H1 (cell line): ENCODE measurements at regions not wholly inside any gene's neighbourhood (a gene's known extent, or its start where the extent isn't known, plus 50 kb on each side); places are given as distances from the start of the nearest gene placed in this dataset.

Experiments used
- CTCF ChIA-PET: fragments of 300-600 bp; sonication (Branson Sonifier 250); formaldehyde crosslinking; loops from one replicate; lab custom pipeline; 2021; ENCODE audit not compliant: partially characterized antibody; lab: Charles Lee
- POLR2A ChIA-PET: fragments of 300-600 bp; sonication (Branson Sonifier 250); formaldehyde crosslinking; loops from one replicate; lab custom pipeline; 2021; ENCODE audit warnings: inconsistent platforms; ENCODE audit not compliant: partially characterized antibody; lab: Charles Lee
- DNase-seq, 2 experiments: peaks; one replicate each; pipeline versions ENCODE4 v3.0.0 to v3.0.0-alpha.2; 2010 to 2022; ENCODE audit warnings: low spot score in 2 of 2, low read depth in 1 of 2, mixed read lengths in 1 of 2
- FAIRE-seq: peaks from 2 replicates; lab custom pipeline; 2011; peaks lifted over from hg19 to GRCh38; lab: Jason Lieb, UNC
- H2AFZ ChIP-seq: 2 replicates; pipeline ENCODE4 v1.8.1; 2012; ENCODE audit warnings: low read length, inconsistent platforms
- H2AK5ac ChIP-seq: 2 replicates; pipeline ENCODE4 v1.6.1; 2013; ENCODE audit warnings: low read depth, low read length
- H2BK120ac ChIP-seq: replicated peaks from 2 replicates; pipeline ENCODE3; 2013; ENCODE audit warnings: low read depth, low read length, inconsistent platforms
- H2BK12ac ChIP-seq: 2 replicates; pipeline ENCODE4 v1.6.1; 2013; ENCODE audit warnings: low read depth, low read length
- H2BK15ac ChIP-seq: 2 replicates; pipeline ENCODE4 v1.6.1; 2013; ENCODE audit warnings: low read length
- H2BK20ac ChIP-seq: 2 replicates; pipeline ENCODE4 v1.6.1; 2013; ENCODE audit warnings: low read length
- H2BK5ac ChIP-seq: 2 replicates; pipeline ENCODE4 v1.6.1; 2013; ENCODE audit warnings: low read depth, low read length
- H3K14ac ChIP-seq: 2 replicates; pipeline ENCODE4 v1.6.1; 2013; ENCODE audit warnings: inconsistent platforms; ENCODE audit not compliant: insufficient read length
- H3K18ac ChIP-seq: 2 replicates; pipeline ENCODE4 v1.6.1; 2013; ENCODE audit warnings: low read length; ENCODE audit errors: extremely low read depth
- H3K23ac ChIP-seq: 2 replicates; pipeline ENCODE4 v1.6.1; 2013; ENCODE audit warnings: inconsistent platforms; ENCODE audit not compliant: insufficient read length
- H3K23me2 ChIP-seq: 2 replicates; pipeline ENCODE4 v1.6.1; 2013; ENCODE audit warnings: low read depth, low read length
- H3K27ac ChIP-seq: 2 replicates; pipeline ENCODE4 v1.6.1; 2011; ENCODE audit warnings: low read depth, low read length, inconsistent platforms
- H3K27me3 ChIP-seq, 4 experiments: replicated peaks in 1 of 4; 1 replicate in 1 of 4; 2 replicates in 3 of 4; pipeline versions ENCODE4 v1.6.1 to v1.8.1; 2011 to 2013; ENCODE audit warnings: low read length in 3 of 4, mild to moderate bottlenecking in 3 of 4, inconsistent platforms in 2 of 4, mixed read lengths in 2 of 4, moderate library complexity in 1 of 4; ENCODE audit not compliant: control insufficient read depth in 3 of 4, insufficient read depth in 3 of 4; ENCODE audit errors: extremely low read depth in 1 of 4
- H3K36me3 ChIP-seq, 4 experiments: 2 replicates each; pipeline versions ENCODE4 v1.6.1 to v1.8.1; 2011 to 2013; ENCODE audit warnings: mild to moderate bottlenecking in 4 of 4, low read length in 3 of 4, moderate library complexity in 2 of 4, control low read depth in 1 of 4, inconsistent platforms in 1 of 4; ENCODE audit not compliant: insufficient read depth in 4 of 4, control insufficient read depth in 2 of 4
- H3K4ac ChIP-seq: replicated peaks from 2 replicates; pipeline ENCODE3; 2013; ENCODE audit warnings: low read length, low read depth, mixed read lengths, inconsistent platforms; ENCODE audit not compliant: insufficient read length
- H3K4me1 ChIP-seq, 4 experiments: replicated peaks in 1 of 4; 1 replicate in 1 of 4; 2 replicates in 3 of 4; pipeline versions ENCODE4 v1.6.1 to v1.8.1; 2011 to 2013; ENCODE audit warnings: low read length in 3 of 4, inconsistent platforms in 2 of 4, mixed read lengths in 1 of 4; ENCODE audit not compliant: insufficient read depth in 4 of 4, control insufficient read depth in 3 of 4
- H3K4me2 ChIP-seq, 2 experiments: 2 replicates each; pipeline versions ENCODE4 v1.6.1 to v1.8.1; 2011 to 2013; ENCODE audit warnings: low read depth in 2 of 2, low read length in 2 of 2, control low read depth in 1 of 2, inconsistent platforms in 1 of 2, mild to moderate bottlenecking in 1 of 2; ENCODE audit not compliant: insufficient read depth in 1 of 2
- H3K4me3 ChIP-seq, 4 experiments: fragments of 200-600, 300-600 bp in 1 of 4; sonication (generic), shearing (Covaris generic), sonication (Bioruptor Twin) in 1 of 4; 2 replicates each; pipeline versions ENCODE4 v1.5.1 to v1.8.1; 2011 to 2016; ENCODE audit warnings: low read length in 4 of 4, low read depth in 3 of 4, control low read depth in 2 of 4, inconsistent platforms in 2 of 4, mild to moderate bottlenecking in 2 of 4, mixed read lengths in 1 of 4, moderate library complexity in 1 of 4; ENCODE audit not compliant: insufficient read depth in 2 of 4; ENCODE audit errors: extremely low read depth in 1 of 4
- H3K56ac ChIP-seq: replicated peaks from 2 replicates; pipeline ENCODE3; 2013; ENCODE audit warnings: low read depth, mild to moderate bottlenecking, mixed read lengths, low read length, inconsistent platforms; ENCODE audit not compliant: insufficient read length
- H3K79me1 ChIP-seq: 2 replicates; pipeline ENCODE4 v1.6.1; 2013; ENCODE audit warnings: low read depth, low read length, control low read depth
- H3K79me2 ChIP-seq, 2 experiments: 2 replicates each; pipeline versions ENCODE4 v1.6.1 to v1.8.1; 2012 to 2013; ENCODE audit warnings: low read length in 2 of 2, mild to moderate bottlenecking in 2 of 2, inconsistent platforms in 1 of 2; ENCODE audit not compliant: insufficient read depth in 2 of 2, control insufficient read depth in 1 of 2
- H3K9ac ChIP-seq, 4 experiments: replicated peaks in 1 of 4; 1 replicate in 1 of 4; 2 replicates in 3 of 4; pipeline versions ENCODE4 v1.6.1 to v1.8.1; 2011 to 2013; ENCODE audit warnings: low read depth in 3 of 4, low read length in 3 of 4, control low read depth in 2 of 4, mild to moderate bottlenecking in 2 of 4, moderate library complexity in 2 of 4, inconsistent platforms in 1 of 4; ENCODE audit errors: extremely low read depth in 1 of 4
- H3K9me3 ChIP-seq, 2 experiments: 2 replicates each; pipeline versions ENCODE4 v1.6.1 to v1.8.1; 2012 to 2013; ENCODE audit warnings: mild to moderate bottlenecking in 2 of 2, moderate library complexity in 2 of 2, control low read depth in 1 of 2, inconsistent platforms in 1 of 2, low read depth in 1 of 2, low read length in 1 of 2, mixed read lengths in 1 of 2; ENCODE audit not compliant: insufficient read depth in 2 of 2
- H4K20me1 ChIP-seq, 2 experiments: replicated peaks in 1 of 2; 2 replicates each; pipeline versions ENCODE3 to v1.8.1; 2011 to 2013; ENCODE audit warnings: inconsistent platforms in 2 of 2, low read length in 2 of 2, mild to moderate bottlenecking in 1 of 2; ENCODE audit not compliant: insufficient read depth in 2 of 2, control insufficient read depth in 1 of 2
- H4K5ac ChIP-seq: 2 replicates; pipeline ENCODE4 v1.6.1; 2013; ENCODE audit warnings: low read length, low read depth, mixed read lengths, inconsistent platforms; ENCODE audit not compliant: insufficient read length
- H4K8ac ChIP-seq: 2 replicates; pipeline ENCODE4 v1.8.0; 2013; ENCODE audit warnings: mild to moderate bottlenecking, moderate library complexity, low read length, inconsistent platforms; ENCODE audit not compliant: insufficient read depth; ENCODE audit errors: extremely low read depth
- H4K91ac ChIP-seq: replicated peaks from 2 replicates; pipeline ENCODE3; 2013; ENCODE audit warnings: low read length, mixed read lengths, inconsistent platforms; ENCODE audit not compliant: insufficient read length
- HDAC6 ChIP-seq: IDR thresholded peaks from one replicate; pipeline ENCODE4 v1.7.1; 2012; ENCODE audit warnings: low read depth, mild to moderate bottlenecking, inconsistent platforms, low read length, moderate library complexity
- JUN ChIP-seq: IDR thresholded peaks from 2 replicates; pipeline ENCODE4 v1.6.1; 2011; ENCODE audit warnings: low read depth, mild to moderate bottlenecking, improper control_type of control experiment, low read length
- NRF1 ChIP-seq: IDR thresholded peaks from 2 replicates; pipeline ENCODE4 v1.6.1; 2011; ENCODE audit warnings: mild to moderate bottlenecking, low read depth, low read length, improper control_type of control experiment
- WGBS, 2 experiments: shearing (Covaris generic) in 1 of 2; methylation state at CpG; one replicate each; pipeline versions ENCODE4 v1.1.6 to v1.1.7; 2013 to 2015; ENCODE audit warnings: low lambda C conversion rate in 2 of 2, mixed read lengths in 2 of 2, inconsistent platforms in 1 of 2, low coverage in 1 of 2, missing lambda C conversion rate in 1 of 2; ENCODE audit not compliant: insufficient replicate concordance in 2 of 2, insufficient coverage in 1 of 2, insufficient read length in 1 of 2; ENCODE audit errors: extremely low coverage in 1 of 2, missing lambda C conversion rate in 1 of 2; 5-methylcytosine and 5-hydroxymethylcytosine counted together
- TF ChIP-seq, protein P1 (sequence below), 3 experiments: IDR thresholded peaks; 1 replicate in 2 of 3; 2 replicates in 1 of 3; pipeline versions ENCODE4 v1.5.1 to v1.6.1; 2011; ENCODE audit warnings: low read length in 3 of 3, mild to moderate bottlenecking in 3 of 3, inconsistent platforms in 2 of 3, low read depth in 1 of 3, moderate library complexity in 1 of 3; ENCODE audit not compliant: insufficient read depth in 1 of 3; ENCODE audit errors: control extremely low read depth in 1 of 3

DNA sequence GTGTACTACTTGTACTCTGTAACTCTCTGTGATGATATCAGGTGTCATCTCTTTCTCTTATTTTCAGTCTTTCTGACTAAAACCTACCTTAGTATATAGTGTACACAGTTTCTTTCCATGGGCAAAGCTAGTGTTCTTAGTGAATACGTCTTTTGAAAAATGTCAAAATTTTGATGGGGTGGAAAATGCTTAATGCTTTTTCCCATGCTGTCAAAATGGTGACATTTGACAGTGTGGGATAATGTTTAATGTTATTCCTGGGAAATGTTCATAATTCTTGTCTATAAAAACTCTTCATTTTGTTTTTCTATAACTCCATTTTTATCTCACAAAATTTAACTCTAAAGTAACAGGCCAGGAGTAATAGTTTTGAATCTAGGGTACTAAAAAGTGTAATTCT lies 742.7 kb upstream of the FOXG1 start:
- Histone ChIP-seq H3K27me3 (no peaks in the 10 kb centered on the region), H2AFZ (no peak overlapping the region), H3K4me2 (no peak overlapping the region), H2BK120ac (no peak overlapping the region), H3K9me3 (no peaks in the 10 kb centered on the region), H2BK5ac (no peak overlapping the region), H3K4me1 (no peaks in the 10 kb centered on the region), H3K23ac (no peak overlapping the region), H4K5ac (no peak overlapping the region), H2BK20ac (no peak overlapping the region), H3K23me2 (no peaks in the 10 kb centered on the region), H3K56ac (no peak overlapping the region), H3K4ac (no peak overlapping the region), H2AK5ac (no peak overlapping the region), H2BK15ac (no peak overlapping the region), H3K14ac (no peak overlapping the region), H4K8ac (no peak overlapping the region), H3K18ac (no peak overlapping the region), H3K27ac (no peak overlapping the region), H4K91ac (no peak overlapping the region), H2BK12ac (no peak overlapping the region), H3K36me3 (no peaks in the 10 kb centered on the region), H3K79me1 (no peaks in the 10 kb centered on the region), H3K9ac (no peak overlapping the region), H3K79me2 (no peaks in the 10 kb centered on the region), H3K4me3 (no peak overlapping the region), H4K20me1 (no peaks in the 10 kb centered on the region)
- ChIA-PET POLR2A (no interaction called here), CTCF (interaction anchor here (0.6 kb wide), 1 partner anchor 9 kb away, joined by 4 read pairs; no protein-coding TSS in a partner anchor)
- FAIRE-seq: no peak
- 95% methylated on average over 1 of the region's 1 CpG; no CpG with 5 or more reads in 1 of the 2 experiments for WGBS, 2 experiments
- no peak for DNase-seq
- no peak for TF ChIP-seq JUN
- TF ChIP-seq, protein P1, sequence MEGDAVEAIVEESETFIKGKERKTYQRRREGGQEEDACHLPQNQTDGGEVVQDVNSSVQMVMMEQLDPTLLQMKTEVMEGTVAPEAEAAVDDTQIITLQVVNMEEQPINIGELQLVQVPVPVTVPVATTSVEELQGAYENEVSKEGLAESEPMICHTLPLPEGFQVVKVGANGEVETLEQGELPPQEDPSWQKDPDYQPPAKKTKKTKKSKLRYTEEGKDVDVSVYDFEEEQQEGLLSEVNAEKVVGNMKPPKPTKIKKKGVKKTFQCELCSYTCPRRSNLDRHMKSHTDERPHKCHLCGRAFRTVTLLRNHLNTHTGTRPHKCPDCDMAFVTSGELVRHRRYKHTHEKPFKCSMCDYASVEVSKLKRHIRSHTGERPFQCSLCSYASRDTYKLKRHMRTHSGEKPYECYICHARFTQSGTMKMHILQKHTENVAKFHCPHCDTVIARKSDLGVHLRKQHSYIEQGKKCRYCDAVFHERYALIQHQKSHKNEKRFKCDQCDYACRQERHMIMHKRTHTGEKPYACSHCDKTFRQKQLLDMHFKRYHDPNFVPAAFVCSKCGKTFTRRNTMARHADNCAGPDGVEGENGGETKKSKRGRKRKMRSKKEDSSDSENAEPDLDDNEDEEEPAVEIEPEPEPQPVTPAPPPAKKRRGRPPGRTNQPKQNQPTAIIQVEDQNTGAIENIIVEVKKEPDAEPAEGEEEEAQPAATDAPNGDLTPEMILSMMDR (IDR thresholded peaks at IDR 0.05; ENCODE audit: control extremely low read depth in 1 of 3, insufficient read depth in 1 of 3, low read depth in 1 of 3, low read length in 3 of 3): no peak
- no peak for TF ChIP-seq NRF1
- no peak for TF ChIP-seq HDAC6
